ENCODE measurements at regions not wholly inside any gene's neighbourhood (a gene's known extent, or its start where the extent isn't known, plus 50 kb on each side); places are given as distances from the start of the nearest gene placed in this dataset.

GRCh38 chr16:9275816-9276354 lies 184.4 kb downstream of the HAPSTR1 start:
- TF ChIP-seq CTCF (IDR thresholded peaks at IDR 0.05): no peak
- no peak for TF ChIP-seq POLR2AphosphoS5 (IDR thresholded peaks at IDR 0.05)
- no peak for TF ChIP-seq POLR2A (IDR thresholded peaks at IDR 0.05)
